LNCaP clone FGC (cell line): ENCODE measurements at regions not wholly inside any gene's neighbourhood (a gene's known extent, or its start where the extent isn't known, plus 50 kb on each side); places are given as distances from the start of the nearest gene placed in this dataset.

Source experiments
- DNase-seq: peaks from one replicate; pipeline ENCODE4 v3.0.0-alpha.2; 2011; ENCODE audit warnings: low read depth
- H3K4me3 ChIP-seq: 2 replicates; pipeline ENCODE4 v1.5.1; 2011; ENCODE audit warnings: mild to moderate bottlenecking, low read depth, low read length, control low read depth
- TF ChIP-seq, protein P1 (sequence below): IDR thresholded peaks from 2 replicates; pipeline ENCODE4 v1.5.1; 2012; ENCODE audit warnings: mild to moderate bottlenecking; ENCODE audit not compliant: control insufficient read depth, insufficient read depth; ENCODE audit errors: extremely low read depth

GRCh38 chr11:115677190-115677589, 173.0 kb upstream of the CADM1 start:
- DNase-seq = no peak
- H3K4me3 ChIP-seq = no peak overlapping the region
- TF ChIP-seq, protein P1, sequence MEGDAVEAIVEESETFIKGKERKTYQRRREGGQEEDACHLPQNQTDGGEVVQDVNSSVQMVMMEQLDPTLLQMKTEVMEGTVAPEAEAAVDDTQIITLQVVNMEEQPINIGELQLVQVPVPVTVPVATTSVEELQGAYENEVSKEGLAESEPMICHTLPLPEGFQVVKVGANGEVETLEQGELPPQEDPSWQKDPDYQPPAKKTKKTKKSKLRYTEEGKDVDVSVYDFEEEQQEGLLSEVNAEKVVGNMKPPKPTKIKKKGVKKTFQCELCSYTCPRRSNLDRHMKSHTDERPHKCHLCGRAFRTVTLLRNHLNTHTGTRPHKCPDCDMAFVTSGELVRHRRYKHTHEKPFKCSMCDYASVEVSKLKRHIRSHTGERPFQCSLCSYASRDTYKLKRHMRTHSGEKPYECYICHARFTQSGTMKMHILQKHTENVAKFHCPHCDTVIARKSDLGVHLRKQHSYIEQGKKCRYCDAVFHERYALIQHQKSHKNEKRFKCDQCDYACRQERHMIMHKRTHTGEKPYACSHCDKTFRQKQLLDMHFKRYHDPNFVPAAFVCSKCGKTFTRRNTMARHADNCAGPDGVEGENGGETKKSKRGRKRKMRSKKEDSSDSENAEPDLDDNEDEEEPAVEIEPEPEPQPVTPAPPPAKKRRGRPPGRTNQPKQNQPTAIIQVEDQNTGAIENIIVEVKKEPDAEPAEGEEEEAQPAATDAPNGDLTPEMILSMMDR = no peak

DNA sequence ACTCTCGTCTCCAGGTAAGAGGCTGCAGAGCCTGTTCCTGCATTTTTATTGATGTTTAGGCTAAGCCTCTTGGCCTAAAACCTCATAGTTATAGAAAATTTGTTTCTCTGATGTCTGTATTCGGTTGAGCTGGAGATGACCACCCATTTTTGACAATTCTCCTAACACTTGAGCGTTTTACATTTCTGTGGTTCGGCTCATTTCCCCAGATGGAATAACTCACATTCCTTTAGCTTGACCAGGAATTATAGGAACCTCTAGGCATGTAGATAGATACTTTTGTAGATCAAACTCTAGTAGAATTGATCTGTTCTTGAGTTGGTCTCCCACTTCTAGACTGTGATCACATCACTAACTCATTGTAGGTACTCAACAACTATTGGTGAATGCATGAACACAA, 172.6 kb upstream of the CADM1 start:
- TF ChIP-seq, protein P1 = no peak
- no peak overlapping the region for H3K4me3 ChIP-seq
- DNase-seq = no peak

GRCh38 chr11:115676206-115676605, 172.0 kb upstream of the CADM1 start:
- no peak overlapping the region for H3K4me3 ChIP-seq

DNA sequence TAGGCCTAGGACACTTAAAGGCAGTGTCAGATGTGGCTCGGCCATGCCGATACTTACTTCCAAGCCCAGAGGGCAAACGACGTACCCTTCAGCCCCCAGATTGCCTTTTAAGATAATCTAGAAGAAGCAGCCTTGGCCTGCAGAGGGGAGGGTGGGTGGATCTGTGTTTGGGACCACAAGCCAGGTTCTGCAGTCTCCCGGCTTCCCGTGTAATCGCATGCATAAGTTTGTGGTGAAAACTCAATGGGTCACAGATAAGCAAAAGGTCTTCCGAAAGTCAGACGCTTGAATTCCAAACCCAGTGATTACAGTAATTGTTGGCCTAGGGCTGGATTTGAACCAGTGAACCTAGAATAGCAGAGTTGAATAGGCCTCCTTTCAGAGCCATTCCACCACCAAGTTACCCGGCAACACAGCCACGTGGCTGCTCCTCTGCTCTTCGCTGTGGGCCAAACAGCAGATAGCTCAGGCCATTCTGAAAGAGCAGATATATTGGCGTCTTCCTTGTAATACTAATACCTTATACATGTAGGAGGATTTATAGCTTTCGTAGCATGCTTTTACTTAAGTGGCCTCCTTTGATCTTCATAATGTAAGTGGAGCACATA, 170.8 kb upstream of the CADM1 start:
- DNase-seq = no peak
- H3K4me3 ChIP-seq = no peak overlapping the region
- TF ChIP-seq, protein P1 = no peak

More at GRCh38 chr11:115676206-115676605, 172.0 kb upstream of the CADM1 start:
- TF ChIP-seq, protein P1 = no peak
- no peak for DNase-seq

- TF ChIP-seq, protein P1 = no peak
- no peak for DNase-seq
- no peak overlapping the region for H3K4me3 ChIP-seq
Observed at GRCh38 chr11:115674176-115674936, 170.1 kb upstream of the CADM1 start.

DNA sequence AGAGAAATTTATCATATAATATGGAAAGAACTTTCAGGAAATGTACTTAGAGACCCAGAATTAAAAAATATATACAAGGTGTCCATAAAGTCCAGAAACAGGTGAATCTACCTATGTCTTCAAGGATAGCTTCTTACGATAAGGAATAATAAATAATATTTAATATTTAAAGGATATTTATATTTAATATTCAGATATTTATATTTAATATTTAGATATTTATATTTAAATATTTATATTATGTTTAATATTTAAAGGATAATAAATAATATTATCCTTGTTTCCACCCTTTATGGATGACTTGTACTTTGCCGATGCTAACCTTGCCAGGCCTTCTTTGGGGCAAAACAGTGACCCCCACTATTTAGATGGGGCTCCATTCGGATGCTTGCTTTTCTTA, 169.5 kb upstream of the CADM1 start:
- no peak for DNase-seq
- no peak overlapping the region for H3K4me3 ChIP-seq
- TF ChIP-seq, protein P1 = no peak

DNA sequence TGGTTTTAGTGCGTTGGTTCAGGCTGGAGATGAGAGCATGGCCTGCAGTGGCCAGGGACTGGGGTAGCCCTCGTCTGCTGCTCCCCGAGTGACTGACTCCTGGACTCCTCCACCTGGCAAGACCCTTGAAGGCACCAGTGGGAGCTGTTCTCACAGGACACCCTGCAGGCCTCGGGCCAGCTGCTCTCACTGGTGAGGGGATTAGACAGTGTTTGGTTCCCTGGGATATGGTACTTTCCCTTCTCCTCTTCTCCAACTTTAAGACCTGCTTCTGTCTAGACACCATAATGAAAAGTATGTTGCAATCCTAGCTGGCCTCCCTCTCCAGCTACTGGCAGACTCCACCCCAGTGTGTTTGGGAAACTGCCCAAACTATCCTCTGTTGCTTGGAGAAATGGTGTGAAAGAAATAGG, 168.8 kb upstream of the CADM1 start:
- H3K4me3 ChIP-seq = no peak overlapping the region
- TF ChIP-seq, protein P1 = no peak
- peak; percentile 14 for DNase-seq
